HCT116 (cell line): ENCODE measurements at regions not wholly inside any gene's neighbourhood (a gene's known extent, or its start where the extent isn't known, plus 50 kb on each side); places are given as distances from the start of the nearest gene placed in this dataset.

ENCODE experiments used
- ATAC-seq: fragments of 200-7000 bp; cut with Tn5 transposase; 2 replicates; pipeline ENCODE4 v1.9.1; 2020; ENCODE audit warnings: mild to moderate bottlenecking, moderate library complexity
- BruUV-seq: library from RNA; stranded (reverse); fragments of 400-500 nt; replicated peaks from 2 replicates; lab custom pipeline; 2021; lab: Mats Ljungman, UMichigan
- CTCF ChIA-PET: fragments of 300-600 bp; sonication (Branson Sonifier 250); formaldehyde crosslinking; loops from one replicate; lab custom pipeline; 2021; ENCODE audit warnings: antibody characterized with exemption; lab: Charles Lee
- POLR2A ChIA-PET: fragments of 300-600, 350-600 bp; sonication (Branson Sonifier 250); formaldehyde crosslinking; loops from one replicate; lab custom pipeline; 2021; ENCODE audit warnings: antibody characterized with exemption; lab: Charles Lee
- RAD21 ChIA-PET, 2 experiments: fragments of 300-600 bp; sonication (Branson Sonifier 250); formaldehyde crosslinking; loops; one replicate each; lab custom pipeline; 2023; ENCODE audit warnings: low total read pairs in 2 of 2; ENCODE audit not compliant: uncharacterized antibody in 2 of 2, unreplicated experiment in 2 of 2, low non-redundant PET in 1 of 2; lab: Charles Lee
- DNase-seq: peaks from one replicate; pipeline ENCODE4 v3.0.0-alpha.2; 2010; ENCODE audit warnings: low read depth, low spot score
- H2AFZ ChIP-seq: fragments of 200-600 bp; shearing (Covaris generic), sonication (generic); 2 replicates; pipeline ENCODE4 v1.6.1; 2017; ENCODE audit warnings: low read depth, mixed run types, mixed read lengths, antibody characterized with exemption, low read length; ENCODE audit not compliant: poor library complexity, severe bottlenecking
- H3K27ac ChIP-seq: 2 replicates; pipeline ENCODE4 v1.5.1; 2012; ENCODE audit warnings: low read depth, low read length
- H3K27me3 ChIP-seq: fragments of 200-600 bp; sonication (generic); 2 replicates; pipeline ENCODE4 v1.6.1; 2016; ENCODE audit warnings: mixed run types, low read length, mixed read lengths; ENCODE audit not compliant: insufficient read depth
- H3K36me3 ChIP-seq, 2 experiments: fragments of 200-500 bp in 1 of 2; fragments of 200-600 bp in 1 of 2; sonication (Bioruptor generic) in 1 of 2; sonication (generic) in 1 of 2; 2 replicates each; pipeline versions ENCODE4 v1.5.1 to v1.6.1; 2014 to 2016; ENCODE audit warnings: low read length in 2 of 2, inconsistent platforms in 1 of 2, mixed read lengths in 1 of 2, mixed run types in 1 of 2; ENCODE audit not compliant: insufficient read depth in 2 of 2, control insufficient read depth in 1 of 2
- H3K4me1 ChIP-seq, 2 experiments: fragments of 200-600 bp in 1 of 2; sonication (generic) in 1 of 2; 2 replicates each; pipeline versions ENCODE4 v1.5.1 to v1.6.1; 2012 to 2017; ENCODE audit warnings: low read length in 2 of 2, inconsistent platforms in 1 of 2, mild to moderate bottlenecking in 1 of 2, mixed read lengths in 1 of 2, mixed run types in 1 of 2, moderate library complexity in 1 of 2; ENCODE audit not compliant: insufficient read depth in 2 of 2, control insufficient read depth in 1 of 2
- H3K4me2 ChIP-seq: fragments of 200-600 bp; sonication (generic); 2 replicates; pipeline ENCODE4 v1.6.1; 2017; ENCODE audit warnings: mixed run types, low read length, mixed read lengths
- H3K4me3 ChIP-seq, 2 experiments: fragments of 200-600 bp in 1 of 2; sonication (generic) in 1 of 2; replicated peaks in 1 of 2; 2 replicates each; pipeline ENCODE4 v1.5.1; 2011 to 2016; ENCODE audit warnings: low read length in 2 of 2, control low read depth in 1 of 2, low read depth in 1 of 2, mild to moderate bottlenecking in 1 of 2, mixed read lengths in 1 of 2, mixed run types in 1 of 2
- H3K79me2 ChIP-seq: fragments of 200-600 bp; sonication (generic); 2 replicates; pipeline ENCODE4 v1.6.1; 2017; ENCODE audit warnings: mild to moderate bottlenecking, mixed run types, low read length, moderate library complexity, mixed read lengths; ENCODE audit not compliant: insufficient read depth
- H3K9ac ChIP-seq: fragments of 200-600 bp; sonication (generic); 2 replicates; pipeline ENCODE4 v1.6.1; 2016; ENCODE audit warnings: low read length, mixed read lengths
- H3K9me2 ChIP-seq: fragments of 200-600 bp; sonication (generic), shearing (Covaris generic); 2 replicates; pipeline ENCODE4 v1.6.1; 2017; ENCODE audit warnings: mixed run types, mild to moderate bottlenecking, moderate library complexity; ENCODE audit not compliant: insufficient read depth
- H3K9me3 ChIP-seq, 2 experiments: fragments of 200-500 bp in 1 of 2; fragments of 200-600 bp in 1 of 2; sonication (Bioruptor generic) in 1 of 2; sonication (generic) in 1 of 2; 2 replicates each; pipeline ENCODE4 v1.6.1; 2014 to 2017; ENCODE audit warnings: low read length in 2 of 2, mixed read lengths in 2 of 2, inconsistent platforms in 1 of 2, low read depth in 1 of 2, mild to moderate bottlenecking in 1 of 2, mixed run types in 1 of 2, moderate library complexity in 1 of 2; ENCODE audit not compliant: control insufficient read depth in 1 of 2, insufficient read depth in 1 of 2
- H4K20me1 ChIP-seq: fragments of 200-600 bp; sonication (generic), shearing (Covaris generic); 2 replicates; pipeline ENCODE4 v1.6.1; 2017; ENCODE audit warnings: mixed run types, mild to moderate bottlenecking, moderate library complexity; ENCODE audit not compliant: insufficient read depth
- CBX3 ChIP-seq: IDR thresholded peaks from 2 replicates; pipeline ENCODE4 v1.6.1; 2012; ENCODE audit warnings: low read depth
- CEBPB ChIP-seq: IDR thresholded peaks from 2 replicates; pipeline ENCODE4 v1.6.1; 2012; ENCODE audit warnings: low read depth
- EGR1 ChIP-seq: IDR thresholded peaks from 2 replicates; pipeline ENCODE4 v1.6.1; 2012; ENCODE audit warnings: low read depth
- ELF1 ChIP-seq: IDR thresholded peaks from 2 replicates; pipeline ENCODE4 v1.6.1; 2012; ENCODE audit warnings: low read depth, borderline replicate concordance
- EZH2phosphoT487 ChIP-seq: fragments of 200-600 bp; IDR thresholded peaks from 2 replicates; pipeline ENCODE4 v1.6.1; 2018; ENCODE audit warnings: antibody characterized with exemption, borderline replicate concordance
- FOSL1 ChIP-seq: IDR thresholded peaks from 2 replicates; pipeline ENCODE4 v1.6.1; 2012; ENCODE audit warnings: low read depth
- JUND ChIP-seq: IDR thresholded peaks from 2 replicates; pipeline ENCODE4 v1.6.1; 2012
- POLR2AphosphoS5 ChIP-seq: IDR thresholded peaks from 2 replicates; pipeline ENCODE4 v1.6.1; 2011; ENCODE audit warnings: mild to moderate bottlenecking, low read depth, low read length, moderate library complexity
- RAD21 ChIP-seq: IDR thresholded peaks from 2 replicates; pipeline ENCODE4 v1.6.1; 2012; ENCODE audit warnings: low read depth, mild to moderate bottlenecking
- SIN3A ChIP-seq: IDR thresholded peaks from 2 replicates; pipeline ENCODE4 v1.6.1; 2012; ENCODE audit warnings: low read depth
- SP1 ChIP-seq: IDR thresholded peaks from 2 replicates; pipeline ENCODE4 v1.6.1; 2012; ENCODE audit warnings: low read depth
- SRF ChIP-seq: IDR thresholded peaks from 2 replicates; pipeline ENCODE4 v1.6.1; 2012; ENCODE audit warnings: low read depth
- TCF7L2 ChIP-seq: IDR thresholded peaks from 2 replicates; pipeline ENCODE4 v1.7.0; 2011; ENCODE audit warnings: borderline replicate concordance, inconsistent platforms; ENCODE audit not compliant: insufficient read depth, insufficient read length; ENCODE audit errors: extremely low read depth
- YY1 ChIP-seq: IDR thresholded peaks from 2 replicates; pipeline ENCODE4 v1.6.1; 2011; ENCODE audit warnings: low read length, low read depth, moderate library complexity, mild to moderate bottlenecking; ENCODE audit not compliant: insufficient replicate concordance; ENCODE audit errors: extremely low read depth
- ZFX ChIP-seq: fragments of 450-650 bp; IDR thresholded peaks from 2 replicates; pipeline ENCODE4 v1.6.1; 2017
- ZNF274 ChIP-seq: fragments of 200-500 bp; sonication (Bioruptor generic); IDR thresholded peaks from 2 replicates; pipeline ENCODE4 v1.6.1; 2014; ENCODE audit warnings: mild to moderate bottlenecking, low read depth, low read length, inconsistent platforms
- intact Hi-C: fragments of 100-400 bp; cut with micrococcal nuclease; formaldehyde crosslinking; loops from 2 replicates; pipeline ENCODE4 v1.10.0; 2022
- TF ChIP-seq, protein P1 (sequence below): IDR thresholded peaks from 2 replicates; pipeline ENCODE4 v1.6.1; 2012; ENCODE audit warnings: low read depth
- TF ChIP-seq, protein P2 (sequence below), 3 experiments: fragments of 200-600 bp in 1 of 3; sonication (generic) in 1 of 3; IDR thresholded peaks in 2 of 3; conservative IDR thresholded peaks in 1 of 3; 2 replicates each; pipeline ENCODE4 v1.5.1; 2012 to 2017; ENCODE audit warnings: low read depth in 2 of 3, low read length in 2 of 3, antibody characterized with exemption in 1 of 3, borderline replicate concordance in 1 of 3, control low read depth in 1 of 3, mild to moderate bottlenecking in 1 of 3, mixed read lengths in 1 of 3, mixed run types in 1 of 3, moderate library complexity in 1 of 3; ENCODE audit not compliant: insufficient read depth in 1 of 3
- TF ChIP-seq, protein P3 (sequence below): IDR thresholded peaks from 2 replicates; pipeline ENCODE4 v1.6.1; 2012

DNA sequence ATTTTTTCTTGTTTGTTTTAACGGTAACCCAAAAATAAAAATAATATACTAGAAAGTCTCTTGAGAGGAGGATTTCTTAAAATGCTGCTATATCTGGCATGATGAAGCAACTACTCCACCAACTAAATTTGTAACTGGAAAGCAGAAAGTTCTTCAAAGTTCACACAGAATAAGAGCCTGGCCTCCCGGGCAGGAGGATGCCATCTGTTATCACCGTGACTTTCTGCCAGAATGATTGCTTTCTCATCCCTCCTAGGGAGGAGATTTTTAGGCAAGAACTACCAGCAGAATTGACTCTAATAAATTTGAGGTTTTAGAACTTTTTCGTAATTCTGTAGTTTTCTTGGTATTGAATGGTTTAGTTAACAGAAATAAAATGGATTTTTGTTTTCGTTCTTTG lies 464.6 kb upstream of the ACTBL2 start:
- no peaks in the 10 kb centered on the region for H3K27me3 ChIP-seq
- no peak overlapping the region for H3K4me3 ChIP-seq
- no peak overlapping the region for H3K4me2 ChIP-seq
- H3K9me2 ChIP-seq, result no peaks in the 10 kb centered on the region
- RAD21 ChIA-PET, result no interaction called here
- intact Hi-C loops, result no loop called here
- H3K79me2 ChIP-seq, result no peaks in the 10 kb centered on the region
- CTCF ChIA-PET, result no interaction called here
- no peaks in the 10 kb centered on the region for H3K36me3 ChIP-seq
- no TSS peak for BruUV-seq
- H3K9me3 ChIP-seq, result no peaks in the 10 kb centered on the region
- no peak overlapping the region for H2AFZ ChIP-seq
- no peaks in the 10 kb centered on the region for H3K4me1 ChIP-seq
- no peak overlapping the region for H3K27ac ChIP-seq
- no peaks in the 10 kb centered on the region for H4K20me1 ChIP-seq
- H3K9ac ChIP-seq, result no peak overlapping the region
- no peak for TF ChIP-seq TCF7L2
- no peak for TF ChIP-seq ZFX
- TF ChIP-seq JUND, result no peak
- no peak for TF ChIP-seq SP1
- TF ChIP-seq, protein P1, sequence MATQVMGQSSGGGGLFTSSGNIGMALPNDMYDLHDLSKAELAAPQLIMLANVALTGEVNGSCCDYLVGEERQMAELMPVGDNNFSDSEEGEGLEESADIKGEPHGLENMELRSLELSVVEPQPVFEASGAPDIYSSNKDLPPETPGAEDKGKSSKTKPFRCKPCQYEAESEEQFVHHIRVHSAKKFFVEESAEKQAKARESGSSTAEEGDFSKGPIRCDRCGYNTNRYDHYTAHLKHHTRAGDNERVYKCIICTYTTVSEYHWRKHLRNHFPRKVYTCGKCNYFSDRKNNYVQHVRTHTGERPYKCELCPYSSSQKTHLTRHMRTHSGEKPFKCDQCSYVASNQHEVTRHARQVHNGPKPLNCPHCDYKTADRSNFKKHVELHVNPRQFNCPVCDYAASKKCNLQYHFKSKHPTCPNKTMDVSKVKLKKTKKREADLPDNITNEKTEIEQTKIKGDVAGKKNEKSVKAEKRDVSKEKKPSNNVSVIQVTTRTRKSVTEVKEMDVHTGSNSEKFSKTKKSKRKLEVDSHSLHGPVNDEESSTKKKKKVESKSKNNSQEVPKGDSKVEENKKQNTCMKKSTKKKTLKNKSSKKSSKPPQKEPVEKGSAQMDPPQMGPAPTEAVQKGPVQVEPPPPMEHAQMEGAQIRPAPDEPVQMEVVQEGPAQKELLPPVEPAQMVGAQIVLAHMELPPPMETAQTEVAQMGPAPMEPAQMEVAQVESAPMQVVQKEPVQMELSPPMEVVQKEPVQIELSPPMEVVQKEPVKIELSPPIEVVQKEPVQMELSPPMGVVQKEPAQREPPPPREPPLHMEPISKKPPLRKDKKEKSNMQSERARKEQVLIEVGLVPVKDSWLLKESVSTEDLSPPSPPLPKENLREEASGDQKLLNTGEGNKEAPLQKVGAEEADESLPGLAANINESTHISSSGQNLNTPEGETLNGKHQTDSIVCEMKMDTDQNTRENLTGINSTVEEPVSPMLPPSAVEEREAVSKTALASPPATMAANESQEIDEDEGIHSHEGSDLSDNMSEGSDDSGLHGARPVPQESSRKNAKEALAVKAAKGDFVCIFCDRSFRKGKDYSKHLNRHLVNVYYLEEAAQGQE, result no peak
- no peak for TF ChIP-seq RAD21
- TF ChIP-seq EGR1, result no peak
- no peak for TF ChIP-seq POLR2AphosphoS5
- TF ChIP-seq ELF1, result no peak
- no peak for TF ChIP-seq EZH2phosphoT487
- no peak for TF ChIP-seq FOSL1
- TF ChIP-seq, protein P2, sequence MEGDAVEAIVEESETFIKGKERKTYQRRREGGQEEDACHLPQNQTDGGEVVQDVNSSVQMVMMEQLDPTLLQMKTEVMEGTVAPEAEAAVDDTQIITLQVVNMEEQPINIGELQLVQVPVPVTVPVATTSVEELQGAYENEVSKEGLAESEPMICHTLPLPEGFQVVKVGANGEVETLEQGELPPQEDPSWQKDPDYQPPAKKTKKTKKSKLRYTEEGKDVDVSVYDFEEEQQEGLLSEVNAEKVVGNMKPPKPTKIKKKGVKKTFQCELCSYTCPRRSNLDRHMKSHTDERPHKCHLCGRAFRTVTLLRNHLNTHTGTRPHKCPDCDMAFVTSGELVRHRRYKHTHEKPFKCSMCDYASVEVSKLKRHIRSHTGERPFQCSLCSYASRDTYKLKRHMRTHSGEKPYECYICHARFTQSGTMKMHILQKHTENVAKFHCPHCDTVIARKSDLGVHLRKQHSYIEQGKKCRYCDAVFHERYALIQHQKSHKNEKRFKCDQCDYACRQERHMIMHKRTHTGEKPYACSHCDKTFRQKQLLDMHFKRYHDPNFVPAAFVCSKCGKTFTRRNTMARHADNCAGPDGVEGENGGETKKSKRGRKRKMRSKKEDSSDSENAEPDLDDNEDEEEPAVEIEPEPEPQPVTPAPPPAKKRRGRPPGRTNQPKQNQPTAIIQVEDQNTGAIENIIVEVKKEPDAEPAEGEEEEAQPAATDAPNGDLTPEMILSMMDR (IDR thresholded peaks at IDR 0.05 in 2 of 3, conservative IDR thresholded peaks at IDR 0.05 in 1 of 3; ENCODE audit: borderline replicate concordance in 1 of 3, insufficient read depth in 1 of 3, low read depth in 2 of 3, low read length in 2 of 3), result no peak
- TF ChIP-seq, protein P3, sequence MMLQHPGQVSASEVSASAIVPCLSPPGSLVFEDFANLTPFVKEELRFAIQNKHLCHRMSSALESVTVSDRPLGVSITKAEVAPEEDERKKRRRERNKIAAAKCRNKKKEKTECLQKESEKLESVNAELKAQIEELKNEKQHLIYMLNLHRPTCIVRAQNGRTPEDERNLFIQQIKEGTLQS, result no peak
- no peak for TF ChIP-seq CBX3
- no peak for TF ChIP-seq YY1
- no peak for TF ChIP-seq SIN3A
- TF ChIP-seq SRF, result no peak
- TF ChIP-seq ZNF274, result no peak
- TF ChIP-seq CEBPB, result no peak
- ATAC-seq (no peak), DNase-seq (no peak)
- POLR2A ChIA-PET, result no interaction called here
